Uterus (tissue), 2 donors: ENCODE measurements at regions not wholly inside any gene's neighbourhood (a gene's known extent, or its start where the extent isn't known, plus 50 kb on each side); places are given as distances from the start of the nearest gene placed in this dataset.

Experiments
- CTCF ChIP-seq, 4 experiments: fragments of 200-600 bp in 2 of 4; fragments of 450-650 bp in 2 of 4; sonication (generic) in 2 of 4; IDR thresholded peaks; one replicate each; pipeline ENCODE4 v1.5.1; 2016 to 2019; ENCODE audit warnings: antibody characterized with exemption in 4 of 4, mild to moderate bottlenecking in 2 of 4, moderate library complexity in 1 of 4
- POLR2A ChIP-seq, 2 donors: fragments of 450-650 bp; IDR thresholded peaks; one replicate each; pipeline ENCODE4 v1.6.1; 2016; ENCODE audit warnings: antibody characterized with exemption in 2 of 2, mild to moderate bottlenecking in 1 of 2, moderate library complexity in 1 of 2

- no peak for TF ChIP-seq CTCF (IDR thresholded peaks at IDR 0.05)
- no peak for TF ChIP-seq POLR2A (IDR thresholded peaks at IDR 0.05)
These were observed 168.2 kb upstream of the GPR149 start for GRCh38 chr3:154598166-154598565.
